Prostate gland (tissue), 2 donors: ENCODE measurements at regions not wholly inside any gene's neighbourhood (a gene's known extent, or its start where the extent isn't known, plus 50 kb on each side); places are given as distances from the start of the nearest gene placed in this dataset.

Experiments
- DNase-seq: peaks from one replicate; pipeline ENCODE4 v3.0.0-alpha.2; 2019; ENCODE audit warnings: low spot score
- H3K27ac ChIP-seq, 2 donors: fragments of 200-600 bp; sonication (generic); 2 replicates each; pipeline ENCODE4 v1.5.1; 2017 to 2019
- H3K27me3 ChIP-seq: fragments of 200-600 bp; sonication (generic); replicated peaks from 2 replicates; pipeline ENCODE4 v1.5.1; 2019; ENCODE audit not compliant: insufficient read depth
- H3K36me3 ChIP-seq, 2 donors: fragments of 200-600 bp; sonication (generic); 1 replicate in 1 of 2; 2 replicates in 1 of 2; pipeline versions ENCODE4 v1.5.1 to v1.8.1; 2017 to 2019
- H3K4me1 ChIP-seq: fragments of 200-600 bp; sonication (generic); replicated peaks from 2 replicates; pipeline ENCODE4 v1.5.1; 2019
- H3K4me3 ChIP-seq, 2 donors: fragments of 200-600 bp; sonication (generic); 2 replicates each; pipeline ENCODE4 v1.5.1; 2017 to 2019
- H3K9me3 ChIP-seq: fragments of 200-600 bp; sonication (generic); 2 replicates; pipeline ENCODE4 v1.5.1; 2017
- POLR2A ChIP-seq: fragments of 450-650 bp; IDR thresholded peaks from one replicate; pipeline ENCODE4 v1.6.1; 2016; ENCODE audit warnings: antibody characterized with exemption, mild to moderate bottlenecking
- POLR2AphosphoS5 ChIP-seq: sonication (generic); formaldehyde crosslinking; IDR thresholded peaks from one replicate; pipeline ENCODE4 v1.6.1; 2017; ENCODE audit warnings: antibody characterized with exemption
- WGBS: methylation state at CpG from one replicate; pipeline ENCODE4 v1.1.5; 2018; 5-methylcytosine and 5-hydroxymethylcytosine counted together
- intact Hi-C: fragments of 100-400 bp; cut with DNase I; formaldehyde crosslinking; loops from one replicate; pipeline ENCODE4 v1.14.2; 2022
- TF ChIP-seq, protein P1 (sequence below), 4 experiments: fragments of 200-600 bp in 2 of 4; fragments of 450-650 bp in 2 of 4; sonication (generic) in 2 of 4; IDR thresholded peaks; 1 replicate in 3 of 4; 2 replicates in 1 of 4; pipeline ENCODE4 v1.5.1; 2016 to 2019; ENCODE audit warnings: antibody characterized with exemption in 4 of 4, mild to moderate bottlenecking in 2 of 4, moderate library complexity in 2 of 4

GRCh38 chr20:60283281-60283680 is 325.1 kb downstream of the CDH26 start:
- no peaks in the 10 kb centered on the region for H3K9me3 ChIP-seq
- no peak overlapping the region for H3K4me3 ChIP-seq
- intact Hi-C loops: no loop called here
- DNase-seq: no peak
- H3K36me3 ChIP-seq: no peaks in the 10 kb centered on the region
- TF ChIP-seq, protein P1, sequence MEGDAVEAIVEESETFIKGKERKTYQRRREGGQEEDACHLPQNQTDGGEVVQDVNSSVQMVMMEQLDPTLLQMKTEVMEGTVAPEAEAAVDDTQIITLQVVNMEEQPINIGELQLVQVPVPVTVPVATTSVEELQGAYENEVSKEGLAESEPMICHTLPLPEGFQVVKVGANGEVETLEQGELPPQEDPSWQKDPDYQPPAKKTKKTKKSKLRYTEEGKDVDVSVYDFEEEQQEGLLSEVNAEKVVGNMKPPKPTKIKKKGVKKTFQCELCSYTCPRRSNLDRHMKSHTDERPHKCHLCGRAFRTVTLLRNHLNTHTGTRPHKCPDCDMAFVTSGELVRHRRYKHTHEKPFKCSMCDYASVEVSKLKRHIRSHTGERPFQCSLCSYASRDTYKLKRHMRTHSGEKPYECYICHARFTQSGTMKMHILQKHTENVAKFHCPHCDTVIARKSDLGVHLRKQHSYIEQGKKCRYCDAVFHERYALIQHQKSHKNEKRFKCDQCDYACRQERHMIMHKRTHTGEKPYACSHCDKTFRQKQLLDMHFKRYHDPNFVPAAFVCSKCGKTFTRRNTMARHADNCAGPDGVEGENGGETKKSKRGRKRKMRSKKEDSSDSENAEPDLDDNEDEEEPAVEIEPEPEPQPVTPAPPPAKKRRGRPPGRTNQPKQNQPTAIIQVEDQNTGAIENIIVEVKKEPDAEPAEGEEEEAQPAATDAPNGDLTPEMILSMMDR (IDR thresholded peaks at IDR 0.05): no peak
- TF ChIP-seq POLR2AphosphoS5: no peak
- no peak for TF ChIP-seq POLR2A
- no peaks in the 10 kb centered on the region for H3K27me3 ChIP-seq
- H3K4me1 ChIP-seq: no peaks in the 10 kb centered on the region
- H3K27ac ChIP-seq: no peak overlapping the region

DNA sequence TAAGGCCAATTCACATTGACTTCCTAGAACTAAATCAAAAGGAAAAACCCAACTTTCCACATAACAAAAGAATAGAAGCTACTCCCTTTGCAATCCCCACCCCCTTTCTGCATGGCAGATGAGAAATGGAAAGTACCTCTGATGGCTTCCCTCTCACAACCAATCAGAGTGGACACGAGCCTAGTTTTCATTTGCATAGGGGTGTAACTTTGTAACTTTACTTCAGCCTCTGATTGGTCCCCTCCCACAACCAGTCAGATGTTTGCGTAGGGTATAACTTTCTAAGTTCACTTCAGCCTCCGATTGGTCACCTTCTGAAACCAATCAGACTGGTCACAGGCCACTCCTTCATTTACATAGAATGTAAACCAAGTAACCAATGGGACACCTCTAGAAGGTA is 328.5 kb downstream of the CDH26 start:
- Histone ChIP-seq H3K9me3 (no peaks in the 10 kb centered on the region), H3K36me3 (no peaks in the 10 kb centered on the region), H3K27me3 (no peaks in the 10 kb centered on the region), H3K4me3 (no peak overlapping the region), H3K27ac (no peak overlapping the region), H3K4me1 (no peaks in the 10 kb centered on the region)
- no peak for TF ChIP-seq POLR2A
- TF ChIP-seq POLR2AphosphoS5: no peak
- TF ChIP-seq, protein P1 (IDR thresholded peaks at IDR 0.05): no peak
- WGBS: 93% methylated on average over 3 of the region's 3 CpGs
- intact Hi-C loops: no loop called here
- DNase-seq: no peak

DNA sequence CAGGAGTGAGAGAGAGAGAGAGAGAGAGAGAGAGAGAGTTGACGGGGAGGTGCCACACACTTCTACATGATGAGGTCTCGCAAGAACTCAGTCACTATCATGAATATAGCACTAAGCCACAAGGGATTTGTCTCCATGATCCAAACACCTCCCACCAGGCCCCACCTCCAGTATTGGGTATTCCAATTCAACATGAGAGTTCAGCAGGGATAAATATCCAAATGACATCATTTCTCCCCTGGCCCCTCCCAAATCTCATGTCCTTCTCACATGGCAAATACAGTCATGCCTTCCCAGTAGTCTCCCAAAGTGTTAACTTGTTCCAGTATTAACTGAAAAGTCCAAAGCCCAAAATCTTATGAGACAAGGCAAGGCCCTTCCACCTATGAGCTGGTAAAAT is 330.7 kb downstream of the CDH26 start:
- 94% methylated on average over 2 of the region's 2 CpGs for WGBS
- Histone ChIP-seq H3K27me3 (no peaks in the 10 kb centered on the region), H3K36me3 (no peaks in the 10 kb centered on the region), H3K9me3 (no peaks in the 10 kb centered on the region), H3K4me1 (no peaks in the 10 kb centered on the region), H3K4me3 (no peak overlapping the region), H3K27ac (no peak overlapping the region)
- intact Hi-C loops: no loop called here
- no peak for DNase-seq
- TF ChIP-seq POLR2AphosphoS5: no peak
- TF ChIP-seq, protein P1 (IDR thresholded peaks at IDR 0.05): no peak
- TF ChIP-seq POLR2A: no peak

DNA sequence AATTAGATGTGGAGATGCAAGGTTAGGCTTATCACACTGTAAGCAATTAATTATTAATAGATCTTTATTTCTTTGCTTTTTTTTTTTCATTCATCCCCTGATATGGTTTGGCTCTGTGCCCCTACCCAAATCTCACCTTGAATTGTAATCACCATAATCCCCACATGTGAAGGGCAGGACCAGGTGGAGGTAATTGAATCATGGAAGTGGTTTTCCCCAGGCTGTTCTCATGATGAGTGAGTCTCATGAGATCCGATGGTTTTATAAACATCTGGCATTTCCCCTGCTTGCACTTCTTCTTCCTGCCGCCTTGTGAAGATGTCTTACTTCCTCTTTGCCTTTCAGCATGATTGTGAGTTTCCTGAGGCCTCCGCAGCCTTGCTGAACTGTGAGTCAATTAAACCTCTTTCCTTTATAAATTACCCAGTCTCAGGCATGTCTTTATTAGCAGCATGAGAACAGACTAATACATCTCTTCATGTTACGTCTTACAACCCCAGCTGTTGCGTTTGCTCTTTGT is 333.8 kb downstream of the CDH26 start:
- TF ChIP-seq, protein P1 (IDR thresholded peaks at IDR 0.05): no peak
- TF ChIP-seq POLR2A: no peak
- no peak overlapping the region for H3K27ac ChIP-seq
- DNase-seq: no peak
- H3K9me3 ChIP-seq: no peaks in the 10 kb centered on the region
- intact Hi-C loops: no loop called here
- H3K36me3 ChIP-seq: no peaks in the 10 kb centered on the region
- no peak overlapping the region for H3K4me3 ChIP-seq
- no peaks in the 10 kb centered on the region for H3K4me1 ChIP-seq
- no peaks in the 10 kb centered on the region for H3K27me3 ChIP-seq
- 73% methylated on average over 5 of the region's 5 CpGs for WGBS

GRCh38 chr20:60294632-60295031 is 336.4 kb downstream of the CDH26 start:
- 69% methylated on average over 8 of the region's 8 CpGs for WGBS
- intact Hi-C loops: no loop called here

More at GRCh38 chr20:60294632-60295031, 336.4 kb downstream of the CDH26 start:
- TF ChIP-seq POLR2A (no peak), POLR2AphosphoS5 (no peak)
- TF ChIP-seq, protein P1 (IDR thresholded peaks at IDR 0.05): no peak
- Histone ChIP-seq H3K36me3 (no peaks in the 10 kb centered on the region), H3K9me3 (no peaks in the 10 kb centered on the region), H3K27me3 (no peaks in the 10 kb centered on the region), H3K27ac (no peak overlapping the region), H3K4me3 (no peak overlapping the region), H3K4me1 (peaks cover 3% of the 10 kb centered on the region)
- no peak for DNase-seq
